ENCODE measurements at regions not wholly inside any gene's neighbourhood (a gene's known extent, or its start where the extent isn't known, plus 50 kb on each side); places are given as distances from the start of the nearest gene placed in this dataset.

GRCh38 chr2:78465707-78466106 is 559.8 kb upstream of the REG3G start:
- Mint-ChIP-seq H3K36me3 (ENCODE audit: low read depth) (no peaks in the 10 kb centered on the region), H3K27me3 (ENCODE audit: insufficient read depth) (no peaks in the 10 kb centered on the region), H3K4me1 (no peaks in the 10 kb centered on the region), H3K27ac (no peak overlapping the region), H3K4me3 (no peak overlapping the region), H3K9me3 (no peaks in the 10 kb centered on the region)
- no peak for DNase-seq
- Histone ChIP-seq H3K9me3 (ENCODE audit: control insufficient read depth, low read length) (no peaks in the 10 kb centered on the region), H3K27ac (ENCODE audit: low read depth, low read length) (no peak overlapping the region), H3K36me3 (ENCODE audit: control insufficient read depth, insufficient read depth, low read length) (no peaks in the 10 kb centered on the region), H3K27me3 (ENCODE audit: control insufficient read depth, insufficient read depth, low read length, poor library complexity, severe bottlenecking) (no peaks in the 10 kb centered on the region), H3K9ac (ENCODE audit: extremely low read depth, low read length, poor library complexity, severe bottlenecking) (no peak overlapping the region), H3K4me1 (ENCODE audit: control insufficient read depth, insufficient read depth, low read length) (no peaks in the 10 kb centered on the region), H3K4me3 (ENCODE audit: low read length) (no peak overlapping the region)
- WGBS, 2 experiments (ENCODE audit: insufficient coverage in 1 of 2, insufficient read length in 1 of 2), result 98 to 100% methylated on average over 3 of the region's 3 CpGs
- peak; percentile 57 for TF ChIP-seq CTCF (conservative IDR thresholded peaks at IDR 0.05)

- Histone ChIP-seq H3K27me3 (ENCODE audit: control insufficient read depth, insufficient read depth, low read length, poor library complexity, severe bottlenecking) (no peaks in the 10 kb centered on the region), H3K9ac (ENCODE audit: extremely low read depth, low read length, poor library complexity, severe bottlenecking) (no peak overlapping the region), H3K9me3 (ENCODE audit: control insufficient read depth, low read length) (no peaks in the 10 kb centered on the region), H3K36me3 (ENCODE audit: control insufficient read depth, insufficient read depth, low read length) (no peaks in the 10 kb centered on the region), H3K4me3 (ENCODE audit: low read length) (no peak overlapping the region), H3K4me1 (ENCODE audit: control insufficient read depth, insufficient read depth, low read length) (no peaks in the 10 kb centered on the region), H3K27ac (ENCODE audit: low read depth, low read length) (no peak overlapping the region)
- DNase-seq, result no peak
- H3K9me3 Mint-ChIP-seq, result peaks cover 2% of the 10 kb centered on the region
- no peak overlapping the region for H3K27ac Mint-ChIP-seq
- no peaks in the 10 kb centered on the region for H3K27me3 Mint-ChIP-seq (ENCODE audit: insufficient read depth)
- H3K4me1 Mint-ChIP-seq, result no peaks in the 10 kb centered on the region
- no peak overlapping the region for H3K4me3 Mint-ChIP-seq
- H3K36me3 Mint-ChIP-seq (ENCODE audit: low read depth), result no peaks in the 10 kb centered on the region
- peak; percentile 51 for TF ChIP-seq CTCF (conservative IDR thresholded peaks at IDR 0.05)
- WGBS, 2 experiments (ENCODE audit: insufficient coverage in 1 of 2, insufficient read length in 1 of 2), result 92 to 96% methylated on average over 6 to 8 of the region's 8 CpGs
These were observed 548.8 kb upstream of the REG3G start for GRCh38 chr2:78476619-78477229.

- Mint-ChIP-seq H3K9me3 (no peaks in the 10 kb centered on the region), H3K27me3 (ENCODE audit: insufficient read depth) (no peaks in the 10 kb centered on the region), H3K4me3 (no peak overlapping the region), H3K4me1 (no peaks in the 10 kb centered on the region), H3K36me3 (ENCODE audit: low read depth) (no peaks in the 10 kb centered on the region), H3K27ac (no peak overlapping the region)
- DNase-seq, result no peak
- no peak for TF ChIP-seq CTCF (conservative IDR thresholded peaks at IDR 0.05)
- Histone ChIP-seq H3K9me3 (ENCODE audit: control insufficient read depth, low read length) (no peaks in the 10 kb centered on the region), H3K4me1 (ENCODE audit: control insufficient read depth, insufficient read depth, low read length) (no peaks in the 10 kb centered on the region), H3K36me3 (ENCODE audit: control insufficient read depth, insufficient read depth, low read length) (no peaks in the 10 kb centered on the region), H3K4me3 (ENCODE audit: low read length) (no peak overlapping the region), H3K9ac (ENCODE audit: extremely low read depth, low read length, poor library complexity, severe bottlenecking) (no peak overlapping the region), H3K27me3 (ENCODE audit: control insufficient read depth, insufficient read depth, low read length, poor library complexity, severe bottlenecking) (no peaks in the 10 kb centered on the region), H3K27ac (ENCODE audit: low read depth, low read length) (no peak overlapping the region)
These were observed 538.9 kb upstream of the REG3G start for GRCh38 chr2:78486565-78486964.
